Retinal pigment epithelial cell (primary cell): ENCODE measurements at regions not wholly inside any gene's neighbourhood (a gene's known extent, or its start where the extent isn't known, plus 50 kb on each side); places are given as distances from the start of the nearest gene placed in this dataset.

ENCODE experiments used
- DNase-seq: peaks from one replicate; pipeline ENCODE4 v3.0.0-alpha.2; 2010; ENCODE audit warnings: low read depth
- H3K4me3 ChIP-seq: 2 replicates; pipeline ENCODE4 v1.5.1; 2011; ENCODE audit warnings: mild to moderate bottlenecking, low read length, control low read depth, moderate library complexity
- CTCF ChIP-seq: conservative IDR thresholded peaks from 2 replicates; pipeline ENCODE4 v1.5.1; 2011; ENCODE audit warnings: low read depth, low read length, control low read depth, inconsistent platforms

GRCh38 chr9:80366626-80367025 is 794.9 kb downstream of the TLE4 start:
- H3K4me3 ChIP-seq: no peak overlapping the region
- TF ChIP-seq CTCF: no peak
- no peak for DNase-seq

- H3K4me3 ChIP-seq: no peak overlapping the region
- TF ChIP-seq CTCF: no peak
- DNase-seq: no peak
These were observed 788.4 kb downstream of the TLE4 start for GRCh38 chr9:80359941-80360881.

GRCh38 chr9:80359291-80359690 is 787.5 kb downstream of the TLE4 start:
- no peak for DNase-seq
- TF ChIP-seq CTCF: no peak

GRCh38 chr9:80352967-80353366 is 781.2 kb downstream of the TLE4 start:
- no peak overlapping the region for H3K4me3 ChIP-seq
- no peak for TF ChIP-seq CTCF
- no peak for DNase-seq

More at GRCh38 chr9:80359291-80359690, 787.5 kb downstream of the TLE4 start:
- no peak overlapping the region for H3K4me3 ChIP-seq

GRCh38 chr9:80351612-80352011 is 779.8 kb downstream of the TLE4 start:
- no peak for DNase-seq
- H3K4me3 ChIP-seq: no peak overlapping the region
- TF ChIP-seq CTCF: no peak

GRCh38 chr9:80326105-80326504 is 754.3 kb downstream of the TLE4 start:
- DNase-seq: no peak
- TF ChIP-seq CTCF: no peak
- H3K4me3 ChIP-seq: no peak overlapping the region

GRCh38 chr9:80320916-80321315 is 749.2 kb downstream of the TLE4 start:
- no peak for TF ChIP-seq CTCF
- DNase-seq: no peak
- H3K4me3 ChIP-seq: no peak overlapping the region
